Pancreas (tissue), 10 donors: ENCODE measurements at regions not wholly inside any gene's neighbourhood (a gene's known extent, or its start where the extent isn't known, plus 50 kb on each side); places are given as distances from the start of the nearest gene placed in this dataset.

Experiments used
- ATAC-seq, 4 donors: fragments of 200-7000 bp; cut with Tn5 transposase; one replicate each; pipeline versions ENCODE4 v1.8.0 to v1.9.1; 2020; ENCODE audit warnings: mild to moderate bottlenecking in 4 of 4, moderate library complexity in 4 of 4
- DNase-seq, 6 donors: peaks; one replicate each; pipeline ENCODE4 v3.0.0-alpha.2; 2020
- FAIRE-seq: peaks from 2 replicates; lab custom pipeline; 2012; peaks lifted over from hg19 to GRCh38; lab: Jason Lieb, UNC
- H3K27ac ChIP-seq, 4 donors: fragments of 200-600 bp; sonication (generic); 1 replicate in 3 of 4; 2 replicates in 1 of 4; pipeline versions ENCODE4 v1.5.0 to v1.8.0; 2020
- H3K27me3 ChIP-seq, 4 donors: fragments of 200-600 bp; one replicate each; pipeline ENCODE4 v1.8.0; 2021
- H3K36me3 ChIP-seq, 3 donors: fragments of 200-600 bp; sonication (generic) in 1 of 3; one replicate each; pipeline versions ENCODE4 v1.5.0 to v1.8.0; 2020 to 2021
- H3K4me1 ChIP-seq, 3 donors: fragments of 200-600 bp; one replicate each; pipeline ENCODE4 v1.8.0; 2021
- H3K4me3 ChIP-seq, 4 donors: fragments of 200-600 bp; sonication (generic) in 2 of 4; one replicate each; pipeline versions ENCODE4 v1.5.0 to v1.8.0; 2020 to 2021
- H3K9me3 ChIP-seq, 4 donors: fragments of 200-600 bp; one replicate each; pipeline ENCODE4 v1.8.0; 2021
- WGBS, 2 donors: extraction: QIAGEN DNeasy Blood & Tissue Kit; methylation state at CpG; one replicate each; pipeline ENCODE4 v1.1.7; 2013; 5-methylcytosine and 5-hydroxymethylcytosine counted together
- intact Hi-C, 3 donors: fragments of 100-400 bp; cut with DNase I; formaldehyde crosslinking; loops; one replicate each; pipeline versions ENCODE4 v1.11.1 to v1.14.2; 2022
- TF ChIP-seq, protein P1 (sequence below), 4 donors: fragments of 200-600 bp; sonication (generic) in 3 of 4; IDR thresholded peaks; one replicate each; pipeline versions ENCODE4 v1.5.0 to v1.8.0; 2021; ENCODE audit warnings: antibody characterized with exemption in 4 of 4
- donor health status: healthy with polysubstance abuse.
- donor health status: DM: no; HTN: no; CAD: no; lungs with moderate emphysema.
- donor health status: DM: no; HTN: no; CAD: no.
- donor health status: control.
- donor health status: control.
- donor health status: Bipolar disorder and iron deficiency.
- donor health status: DM: yes; HTN: yes; CAD: no.
- donor health status: DM: no; HTN: no; CAD: no.
- donor health status: DM: no; HTN: no; CAD: no.
- donor health status: DM: yes; HTN: yes; CAD: no.

DNA sequence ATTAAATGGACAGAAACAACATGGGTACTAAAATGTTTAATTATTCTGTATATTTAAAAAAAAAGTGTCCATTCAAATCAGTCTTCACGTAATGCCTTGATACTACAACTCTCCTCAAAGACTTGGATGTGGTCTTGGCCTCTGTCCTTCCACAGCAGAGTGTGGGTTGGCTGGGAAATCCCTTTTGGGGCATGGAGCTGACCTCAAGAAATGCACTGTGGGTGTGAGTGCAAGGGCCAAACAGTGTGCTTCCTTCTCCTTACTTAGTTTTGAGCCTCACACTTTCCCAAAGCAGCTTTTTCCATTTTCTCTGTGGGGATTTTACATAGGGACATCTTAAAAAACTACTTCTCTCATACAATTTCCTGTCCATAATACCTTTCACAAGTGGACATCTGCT lies 607.4 kb downstream of the EFNB2 start:
- Histone ChIP-seq H3K27ac (no peak overlapping the region), H3K27me3 (no peaks in the 10 kb centered on the region), H3K4me1 (no peaks in the 10 kb centered on the region), H3K4me3 (no peak overlapping the region), H3K36me3 (no peaks in the 10 kb centered on the region), H3K9me3 (no peaks in the 10 kb centered on the region)
- no peak for ATAC-seq
- FAIRE-seq: no peak
- intact Hi-C loops: no loop called here
- 80 to 83% methylated on average over 1 of the region's 1 CpG for WGBS, 2 donors
- TF ChIP-seq, protein P1, sequence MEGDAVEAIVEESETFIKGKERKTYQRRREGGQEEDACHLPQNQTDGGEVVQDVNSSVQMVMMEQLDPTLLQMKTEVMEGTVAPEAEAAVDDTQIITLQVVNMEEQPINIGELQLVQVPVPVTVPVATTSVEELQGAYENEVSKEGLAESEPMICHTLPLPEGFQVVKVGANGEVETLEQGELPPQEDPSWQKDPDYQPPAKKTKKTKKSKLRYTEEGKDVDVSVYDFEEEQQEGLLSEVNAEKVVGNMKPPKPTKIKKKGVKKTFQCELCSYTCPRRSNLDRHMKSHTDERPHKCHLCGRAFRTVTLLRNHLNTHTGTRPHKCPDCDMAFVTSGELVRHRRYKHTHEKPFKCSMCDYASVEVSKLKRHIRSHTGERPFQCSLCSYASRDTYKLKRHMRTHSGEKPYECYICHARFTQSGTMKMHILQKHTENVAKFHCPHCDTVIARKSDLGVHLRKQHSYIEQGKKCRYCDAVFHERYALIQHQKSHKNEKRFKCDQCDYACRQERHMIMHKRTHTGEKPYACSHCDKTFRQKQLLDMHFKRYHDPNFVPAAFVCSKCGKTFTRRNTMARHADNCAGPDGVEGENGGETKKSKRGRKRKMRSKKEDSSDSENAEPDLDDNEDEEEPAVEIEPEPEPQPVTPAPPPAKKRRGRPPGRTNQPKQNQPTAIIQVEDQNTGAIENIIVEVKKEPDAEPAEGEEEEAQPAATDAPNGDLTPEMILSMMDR (IDR thresholded peaks at IDR 0.05): no peak
- no peak for DNase-seq

DNA sequence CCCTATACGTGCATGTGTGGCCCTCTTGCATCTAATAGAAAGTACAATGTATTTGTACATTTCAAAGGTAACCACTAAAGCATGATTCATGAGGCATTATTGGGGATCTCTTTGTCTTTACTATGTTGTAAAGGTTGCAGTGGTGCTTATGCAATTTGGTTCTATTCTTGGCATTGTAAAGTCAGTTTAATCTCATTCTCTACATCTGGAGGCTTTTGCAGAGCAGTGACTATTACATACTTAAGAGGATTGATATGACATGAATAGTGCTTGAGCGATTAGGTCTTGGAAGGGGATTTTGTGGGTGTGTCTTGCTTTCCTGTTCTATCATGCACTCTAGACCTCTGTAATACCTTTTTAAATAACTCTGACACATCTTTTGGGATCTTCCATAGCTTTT lies 610.0 kb downstream of the EFNB2 start:
- Histone ChIP-seq H3K9me3 (no peaks in the 10 kb centered on the region), H3K36me3 (no peaks in the 10 kb centered on the region), H3K4me1 (no peaks in the 10 kb centered on the region), H3K27ac (no peak overlapping the region), H3K4me3 (no peak overlapping the region), H3K27me3 (no peaks in the 10 kb centered on the region)
- intact Hi-C loops: no loop called here
- TF ChIP-seq, protein P1 (IDR thresholded peaks at IDR 0.05): no peak
- ATAC-seq (no peak), FAIRE-seq (no peak), DNase-seq (no peak)
- 61 to 78% methylated on average over 2 of the region's 2 CpGs for WGBS, 2 donors

DNA sequence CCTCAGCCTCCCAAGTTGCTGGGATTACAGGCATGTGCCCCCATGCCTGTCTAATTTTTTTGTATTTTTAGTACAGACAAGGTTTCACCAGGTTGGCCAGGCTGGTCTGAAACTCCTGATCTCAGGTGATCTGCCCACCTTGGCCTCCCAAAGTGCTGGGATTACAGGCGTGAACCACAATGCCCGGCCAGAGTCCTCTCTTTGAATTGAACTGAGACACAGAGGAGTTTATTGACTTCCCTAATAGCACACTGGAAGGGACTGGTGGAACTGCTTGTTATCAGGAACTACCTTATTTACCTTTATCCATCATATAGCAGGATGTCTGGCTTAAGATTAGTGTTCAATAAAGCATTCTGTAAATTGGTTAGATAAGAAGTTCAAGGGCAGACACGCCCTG lies 613.8 kb downstream of the EFNB2 start:
- intact Hi-C loops: no loop called here
- Histone ChIP-seq H3K36me3 (no peaks in the 10 kb centered on the region), H3K9me3 (no peaks in the 10 kb centered on the region), H3K4me1 (no peaks in the 10 kb centered on the region), H3K27me3 (no peaks in the 10 kb centered on the region), H3K27ac (no peak overlapping the region), H3K4me3 (no peak overlapping the region)
- TF ChIP-seq, protein P1 (IDR thresholded peaks at IDR 0.05): no peak
- 33 to 42% methylated on average over 3 of the region's 3 CpGs for WGBS, 2 donors
- no peak for DNase-seq
- FAIRE-seq: no peak
- no peak for ATAC-seq

DNA sequence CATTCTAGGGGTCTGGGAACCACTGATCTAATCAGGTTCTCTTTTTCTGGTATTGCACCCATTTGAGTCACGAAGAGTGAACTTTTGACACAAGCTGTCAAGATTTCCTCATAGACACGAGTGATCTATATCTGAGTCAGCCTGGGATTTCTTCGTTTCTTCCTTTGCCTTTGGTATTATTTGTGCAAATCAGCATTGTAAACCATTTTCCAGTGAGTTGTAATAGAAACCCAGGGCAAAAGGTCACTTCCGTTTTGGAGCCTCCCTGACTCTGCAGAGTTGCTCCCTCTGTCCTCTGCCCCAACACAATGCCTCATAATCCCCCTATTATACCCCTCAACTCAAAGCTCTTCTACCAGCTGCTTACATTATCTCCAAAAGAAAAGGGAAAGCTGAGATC lies 615.1 kb downstream of the EFNB2 start:
- no peak for ATAC-seq
- H3K4me3 ChIP-seq: no peak overlapping the region
- no peak for FAIRE-seq
- no peaks in the 10 kb centered on the region for H3K27me3 ChIP-seq
- no peak for DNase-seq
- no peaks in the 10 kb centered on the region for H3K36me3 ChIP-seq
- WGBS, 2 donors: 66 to 78% methylated on average over 4 of the region's 4 CpGs
- no peak overlapping the region for H3K27ac ChIP-seq
- TF ChIP-seq, protein P1 (IDR thresholded peaks at IDR 0.05): no peak
- H3K9me3 ChIP-seq: no peaks in the 10 kb centered on the region
- no peaks in the 10 kb centered on the region for H3K4me1 ChIP-seq
- intact Hi-C loops: no loop called here

DNA sequence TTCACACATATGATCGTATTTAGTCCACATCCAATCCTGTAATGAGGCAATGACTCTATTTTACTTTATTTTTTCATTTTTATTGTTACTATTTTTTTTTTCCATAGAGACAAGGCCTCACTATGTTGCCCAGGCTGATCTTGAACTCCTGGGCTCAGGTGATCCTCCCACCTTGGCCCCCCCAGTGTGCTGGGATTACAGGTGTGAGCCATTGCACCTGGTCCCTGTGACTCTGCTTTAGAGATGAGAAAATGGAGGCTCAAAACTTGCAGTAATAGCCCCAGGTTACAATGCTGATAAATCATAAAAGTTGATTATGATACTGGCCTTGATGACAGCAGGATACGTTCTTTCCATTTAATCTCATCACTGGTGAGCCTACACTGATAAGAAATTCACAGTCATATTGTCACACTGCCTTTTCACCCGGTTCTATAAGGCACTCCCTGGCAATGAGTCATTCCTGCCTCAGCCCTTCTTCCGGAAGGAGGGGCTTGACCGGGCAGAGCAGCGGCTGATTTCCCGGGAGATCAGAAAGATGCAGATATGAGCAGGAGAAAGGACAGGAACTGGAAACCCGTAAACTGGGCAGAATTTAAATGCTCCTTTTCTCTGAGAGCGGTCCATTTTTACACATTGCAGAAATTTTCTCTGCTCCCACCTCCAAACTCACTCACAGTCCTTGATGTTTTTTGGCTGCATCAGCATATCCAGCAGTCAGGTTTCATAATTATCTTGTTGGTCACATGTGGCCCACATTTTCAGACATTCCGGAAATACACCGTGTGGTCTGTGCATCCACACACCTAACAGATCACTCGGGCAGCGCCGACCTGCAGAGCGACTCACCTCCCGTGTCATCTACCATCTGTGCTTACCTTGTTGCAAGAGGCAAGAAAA lies 616.4 kb downstream of the EFNB2 start:
- 69 to 74% methylated on average over 16 of the region's 16 CpGs for WGBS, 2 donors
- intact Hi-C loops: no loop called here
- Histone ChIP-seq H3K9me3 (no peaks in the 10 kb centered on the region), H3K27me3 (no peaks in the 10 kb centered on the region), H3K36me3 (no peaks in the 10 kb centered on the region), H3K4me1 (no peaks in the 10 kb centered on the region), H3K4me3 (no peak overlapping the region), H3K27ac (no peak overlapping the region)
- TF ChIP-seq, protein P1 (IDR thresholded peaks at IDR 0.05): no peak
- peak in 2 of 6 donors; percentile 3 to 15 for DNase-seq
- peak; percentile 56 for FAIRE-seq
- ATAC-seq: peak in 3 of 4 donors; percentile 61 to 90 (median 84)
